ENCODE measurements at regions not wholly inside any gene's neighbourhood (a gene's known extent, or its start where the extent isn't known, plus 50 kb on each side); places are given as distances from the start of the nearest gene placed in this dataset.

- TF ChIP-seq ESRRA (IDR thresholded peaks at IDR 0.05; ENCODE audit: borderline replicate concordance, low read length): no peak
- TF ChIP-seq POLR2AphosphoS2 (conservative IDR thresholded peaks at IDR 0.05; ENCODE audit: low read length): no peak
- no peak for TF ChIP-seq RCOR1 (IDR thresholded peaks at IDR 0.05; ENCODE audit: low read depth, low read length)
- TF ChIP-seq ZSCAN20 (CRISPR knock-in tag; IDR thresholded peaks at IDR 0.05): no peak
- TF ChIP-seq, protein P1, sequence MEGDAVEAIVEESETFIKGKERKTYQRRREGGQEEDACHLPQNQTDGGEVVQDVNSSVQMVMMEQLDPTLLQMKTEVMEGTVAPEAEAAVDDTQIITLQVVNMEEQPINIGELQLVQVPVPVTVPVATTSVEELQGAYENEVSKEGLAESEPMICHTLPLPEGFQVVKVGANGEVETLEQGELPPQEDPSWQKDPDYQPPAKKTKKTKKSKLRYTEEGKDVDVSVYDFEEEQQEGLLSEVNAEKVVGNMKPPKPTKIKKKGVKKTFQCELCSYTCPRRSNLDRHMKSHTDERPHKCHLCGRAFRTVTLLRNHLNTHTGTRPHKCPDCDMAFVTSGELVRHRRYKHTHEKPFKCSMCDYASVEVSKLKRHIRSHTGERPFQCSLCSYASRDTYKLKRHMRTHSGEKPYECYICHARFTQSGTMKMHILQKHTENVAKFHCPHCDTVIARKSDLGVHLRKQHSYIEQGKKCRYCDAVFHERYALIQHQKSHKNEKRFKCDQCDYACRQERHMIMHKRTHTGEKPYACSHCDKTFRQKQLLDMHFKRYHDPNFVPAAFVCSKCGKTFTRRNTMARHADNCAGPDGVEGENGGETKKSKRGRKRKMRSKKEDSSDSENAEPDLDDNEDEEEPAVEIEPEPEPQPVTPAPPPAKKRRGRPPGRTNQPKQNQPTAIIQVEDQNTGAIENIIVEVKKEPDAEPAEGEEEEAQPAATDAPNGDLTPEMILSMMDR (IDR thresholded peaks at IDR 0.05): no peak
- no peak for TF ChIP-seq POLR2A (IDR thresholded peaks at IDR 0.05; ENCODE audit: low read length)
Measured at GRCh38 chr2:59720296-59720866, 833.1 kb downstream of the BCL11A start.

Measured in A549 (cell line).